Esophagus muscularis mucosa (tissue), 3 donors: ENCODE measurements at regions not wholly inside any gene's neighbourhood (a gene's known extent, or its start where the extent isn't known, plus 50 kb on each side); places are given as distances from the start of the nearest gene placed in this dataset.

Experiments used
- POLR2A ChIP-seq: fragments of 450-650 bp; IDR thresholded peaks from one replicate; pipeline ENCODE4 v1.6.1; 2017; ENCODE audit warnings: antibody characterized with exemption, moderate library complexity, mild to moderate bottlenecking, low read depth
- TF ChIP-seq, protein P1 (sequence below), 3 experiments: fragments of 200-600 bp in 2 of 3; fragments of 450-650 bp in 1 of 3; sonication (generic) in 2 of 3; IDR thresholded peaks; one replicate each; pipeline ENCODE4 v1.5.1; 2017 to 2019; ENCODE audit warnings: antibody characterized with exemption in 3 of 3, mild to moderate bottlenecking in 2 of 3, moderate library complexity in 1 of 3

DNA sequence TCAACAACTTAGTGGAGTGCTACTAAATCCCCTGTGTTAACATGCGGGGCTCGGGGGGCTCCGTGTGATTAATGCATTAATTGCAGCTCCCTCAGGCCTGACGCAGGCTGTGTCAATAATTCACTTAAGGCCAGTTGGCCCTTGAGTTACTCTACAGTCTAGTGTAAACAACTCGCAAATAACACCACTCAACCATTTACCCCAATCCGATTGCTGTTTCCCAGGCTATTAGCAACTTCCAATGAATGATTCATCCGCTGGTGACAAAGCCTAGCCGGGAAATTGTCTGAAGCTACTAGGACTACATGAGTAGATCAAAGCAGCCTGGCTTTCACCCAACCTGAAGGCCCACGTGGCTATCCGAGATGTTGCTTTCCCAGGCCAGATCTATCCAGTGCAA is 121.3 kb upstream of the SOX14 start:
- no peak for TF ChIP-seq POLR2A
- TF ChIP-seq, protein P1, sequence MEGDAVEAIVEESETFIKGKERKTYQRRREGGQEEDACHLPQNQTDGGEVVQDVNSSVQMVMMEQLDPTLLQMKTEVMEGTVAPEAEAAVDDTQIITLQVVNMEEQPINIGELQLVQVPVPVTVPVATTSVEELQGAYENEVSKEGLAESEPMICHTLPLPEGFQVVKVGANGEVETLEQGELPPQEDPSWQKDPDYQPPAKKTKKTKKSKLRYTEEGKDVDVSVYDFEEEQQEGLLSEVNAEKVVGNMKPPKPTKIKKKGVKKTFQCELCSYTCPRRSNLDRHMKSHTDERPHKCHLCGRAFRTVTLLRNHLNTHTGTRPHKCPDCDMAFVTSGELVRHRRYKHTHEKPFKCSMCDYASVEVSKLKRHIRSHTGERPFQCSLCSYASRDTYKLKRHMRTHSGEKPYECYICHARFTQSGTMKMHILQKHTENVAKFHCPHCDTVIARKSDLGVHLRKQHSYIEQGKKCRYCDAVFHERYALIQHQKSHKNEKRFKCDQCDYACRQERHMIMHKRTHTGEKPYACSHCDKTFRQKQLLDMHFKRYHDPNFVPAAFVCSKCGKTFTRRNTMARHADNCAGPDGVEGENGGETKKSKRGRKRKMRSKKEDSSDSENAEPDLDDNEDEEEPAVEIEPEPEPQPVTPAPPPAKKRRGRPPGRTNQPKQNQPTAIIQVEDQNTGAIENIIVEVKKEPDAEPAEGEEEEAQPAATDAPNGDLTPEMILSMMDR (IDR thresholded peaks at IDR 0.05) = no peak
